GM19240 (cell line): ENCODE measurements at regions not wholly inside any gene's neighbourhood (a gene's known extent, or its start where the extent isn't known, plus 50 kb on each side); places are given as distances from the start of the nearest gene placed in this dataset.
"Not testable (repeated sequence)": the region's sequence is repeated elsewhere in the genome, so short reads cannot be mapped to it uniquely, and the experiment has no call there.

Experiments
- DNase-seq: peaks from one replicate; pipeline ENCODE4 v3.0.0; 2011; ENCODE audit warnings: low spot score; ENCODE audit not compliant: insufficient read length

GRCh38 chr12:61993734-61994345 lies 266.4 kb upstream of the USP15 start:
- no peak for DNase-seq

GRCh38 chr12:61996717-61997116 lies 263.5 kb upstream of the USP15 start:
- no peak for DNase-seq

DNA sequence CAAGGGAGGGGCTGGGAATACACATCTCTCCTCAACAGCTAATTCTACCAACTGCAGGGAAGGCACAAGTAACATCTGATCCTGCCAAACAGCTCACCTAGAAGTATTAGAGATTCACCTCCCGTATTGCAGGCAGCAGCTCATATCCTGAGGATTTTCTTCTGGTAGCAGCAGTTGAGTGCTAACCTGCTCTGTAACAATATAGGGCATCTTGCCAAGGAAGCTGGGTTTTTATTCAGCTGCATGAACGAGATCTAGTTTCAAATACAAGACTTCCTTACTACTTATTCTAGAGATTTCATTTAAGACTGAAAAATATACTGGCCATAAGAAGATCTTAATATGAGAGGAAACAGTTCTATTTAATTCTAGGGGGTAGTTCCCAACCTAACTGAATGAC lies 261.4 kb upstream of the USP15 start:
- DNase-seq: no peak

- no peak for DNase-seq
These were observed 260.9 kb upstream of the USP15 start for GRCh38 chr12:61999311-61999710.

DNA sequence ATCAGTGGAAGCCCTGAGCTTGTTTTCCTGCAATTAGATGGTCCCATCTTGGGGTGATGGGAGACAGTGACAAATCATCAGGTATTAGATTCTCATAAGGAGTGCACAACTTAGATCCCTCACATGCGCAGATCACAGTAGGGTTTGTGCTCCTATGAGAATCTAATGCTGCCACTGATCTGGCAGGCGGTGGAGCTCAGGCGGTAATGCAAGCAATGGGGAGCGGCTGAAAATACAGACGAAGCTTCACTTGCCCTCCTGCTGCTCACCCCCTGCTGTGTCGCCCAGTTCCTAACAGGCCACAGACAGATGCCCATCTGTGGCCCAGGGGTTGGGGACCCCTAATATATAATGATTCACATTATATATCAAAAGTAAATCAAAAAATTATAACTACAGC lies 258.8 kb upstream of the USP15 start:
- DNase-seq: no peak

- no peak for DNase-seq
These were observed 257.0 kb upstream of the USP15 start for GRCh38 chr12:62003226-62003625.

DNA sequence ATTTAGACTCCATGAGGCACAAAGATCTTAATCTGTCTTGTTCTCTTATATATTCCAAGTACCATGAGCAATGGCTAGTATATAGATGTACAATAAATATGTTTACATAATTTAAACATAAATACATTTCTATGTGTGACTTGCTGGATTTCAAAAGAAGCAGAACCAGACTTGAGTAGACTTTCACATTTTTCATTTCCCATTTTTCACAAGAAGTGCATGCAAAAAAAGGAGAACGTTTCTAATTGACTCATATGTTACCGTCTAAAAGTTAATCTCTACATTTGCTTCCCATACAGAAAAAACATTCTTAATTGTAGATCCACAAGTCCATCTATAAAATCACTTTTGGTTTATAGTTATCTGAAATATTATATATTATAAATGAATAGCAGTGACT lies 256.5 kb upstream of the USP15 start:
- no peak for DNase-seq

- no peak for DNase-seq
These were observed 254.6 kb upstream of the USP15 start for GRCh38 chr12:62005615-62006014.

GRCh38 chr12:62006076-62006732 lies 254.0 kb upstream of the USP15 start:
- DNase-seq: peak; percentile 19

- DNase-seq: no peak
These were observed 251.5 kb upstream of the USP15 start for GRCh38 chr12:62008703-62009102.

DNA sequence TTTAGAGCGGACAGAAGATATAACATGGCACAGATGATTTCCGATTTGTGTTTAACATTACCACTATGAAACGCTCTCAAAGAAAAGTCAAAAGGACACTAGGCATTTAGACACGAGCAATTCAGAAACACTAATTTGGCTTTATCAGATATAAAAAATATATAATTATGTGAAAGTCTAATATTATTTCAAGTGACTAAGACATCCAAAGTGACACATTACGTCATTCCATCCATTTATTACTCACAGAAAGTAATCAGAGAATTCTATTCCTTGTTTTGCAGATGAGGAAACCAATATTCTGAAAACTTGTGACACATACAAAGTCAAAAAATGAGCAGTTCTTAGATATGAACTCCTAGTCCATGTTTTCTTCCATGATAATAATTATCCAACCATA lies 250.8 kb upstream of the USP15 start:
- DNase-seq: no peak

GRCh38 chr12:62010331-62010906 lies 249.8 kb upstream of the USP15 start:
- DNase-seq: not testable (repeated sequence)

GRCh38 chr12:62010973-62011372 lies 249.2 kb upstream of the USP15 start:
- not testable (repeated sequence) for DNase-seq

DNA sequence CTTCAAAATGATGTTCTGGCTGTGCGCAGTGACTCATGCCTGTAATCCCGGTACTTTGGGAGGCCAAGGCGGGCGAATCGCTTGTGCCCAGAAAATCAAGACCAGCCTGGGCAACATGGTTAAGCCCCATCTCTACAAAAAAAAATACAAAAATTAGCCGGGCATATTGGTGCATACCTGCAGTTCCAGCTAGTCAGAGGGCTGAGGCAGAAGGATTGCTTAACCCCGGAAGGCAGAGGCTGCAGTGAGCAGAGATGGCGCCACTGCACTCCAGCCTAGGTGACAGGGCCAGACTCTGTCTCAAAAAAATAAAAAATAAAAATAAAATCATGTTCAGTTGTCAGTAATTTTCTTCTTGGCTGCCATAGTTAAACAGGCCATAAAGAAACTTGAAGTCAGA lies 245.9 kb upstream of the USP15 start:
- DNase-seq: no peak

GRCh38 chr12:62016021-62016420 lies 244.2 kb upstream of the USP15 start:
- DNase-seq: no peak

GRCh38 chr12:62021808-62022207 lies 238.4 kb upstream of the USP15 start:
- DNase-seq: no peak

GRCh38 chr12:62028536-62028935 lies 231.7 kb upstream of the USP15 start:
- DNase-seq: no peak

DNA sequence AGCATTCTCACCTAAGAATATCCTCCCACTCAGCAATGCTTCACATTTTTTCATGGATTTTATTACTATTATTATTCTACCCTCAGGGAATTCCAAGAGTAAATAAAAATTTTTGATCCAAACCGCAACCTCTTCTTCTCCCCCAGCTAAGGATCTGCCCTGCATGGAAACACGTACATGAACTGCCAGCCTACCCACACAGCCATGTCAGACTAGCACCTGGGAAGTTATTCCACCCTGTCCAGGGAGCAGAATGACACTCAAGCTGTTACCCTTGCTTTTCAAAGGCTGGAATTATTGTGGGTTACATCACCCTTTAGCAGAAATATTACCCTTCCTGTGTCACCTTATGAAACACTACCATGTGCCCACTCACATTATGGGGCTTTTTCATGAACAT lies 227.3 kb upstream of the USP15 start:
- DNase-seq: no peak

DNA sequence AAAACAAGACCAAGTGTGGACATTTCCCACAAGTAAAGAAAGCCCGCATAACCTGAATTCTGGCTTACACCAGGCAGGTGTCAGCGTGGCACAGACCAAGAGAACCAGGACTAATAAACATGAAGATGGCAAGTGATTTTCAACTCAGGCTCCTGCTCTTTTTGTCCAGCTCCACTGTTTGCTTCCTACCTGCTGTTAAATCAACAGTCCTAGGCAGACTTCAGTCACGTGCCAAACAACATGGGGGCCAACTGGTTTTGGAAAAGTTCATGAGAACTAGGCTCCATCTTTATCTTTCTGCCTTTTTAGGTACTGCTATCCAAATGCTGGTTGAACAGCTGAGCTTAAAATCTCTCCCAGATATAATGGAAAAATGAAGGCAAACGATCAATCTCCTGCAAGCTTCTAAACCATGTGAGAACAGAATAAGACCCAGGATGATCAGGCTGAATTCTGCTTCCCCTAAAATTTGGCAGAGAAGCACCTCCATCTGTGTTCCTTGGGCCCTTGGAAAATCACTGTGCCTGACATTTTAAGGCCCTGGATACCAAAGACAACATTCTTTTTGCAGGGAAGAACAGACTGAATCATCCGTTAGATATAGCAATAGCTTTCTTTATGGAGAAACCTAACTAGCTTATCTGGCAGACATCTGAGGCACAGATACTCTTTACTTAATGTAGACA lies 215.6 kb upstream of the USP15 start:
- no peak for DNase-seq

DNA sequence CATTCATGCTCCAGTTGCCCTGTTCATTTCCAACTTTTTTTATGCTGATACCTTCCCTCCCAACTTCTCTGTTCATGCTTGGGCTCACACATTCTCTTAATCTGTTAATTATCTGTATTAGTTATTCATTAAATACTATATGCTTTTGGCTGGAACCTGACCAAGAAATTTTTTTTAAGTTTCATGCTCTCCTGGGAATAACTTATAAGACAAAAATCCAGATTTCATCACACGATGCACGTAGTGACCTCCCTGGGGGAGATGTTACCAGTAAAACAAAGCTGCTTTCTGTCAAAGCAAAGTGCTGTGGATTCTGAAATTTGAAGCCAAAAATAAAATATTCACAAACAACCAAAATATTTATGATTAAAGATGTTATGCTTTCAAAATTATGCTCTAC lies 215.0 kb upstream of the USP15 start:
- no peak for DNase-seq

- no peak for DNase-seq
These were observed 209.4 kb upstream of the USP15 start for GRCh38 chr12:62050785-62051184.

GRCh38 chr12:62069976-62070375 lies 190.2 kb upstream of the USP15 start:
- no peak for DNase-seq
